HG02870 (cell line): ENCODE measurements at regions not wholly inside any gene's neighbourhood (a gene's known extent, or its start where the extent isn't known, plus 50 kb on each side); places are given as distances from the start of the nearest gene placed in this dataset.

Source experiments
- ATAC-seq: cut with Tn5 transposase; IDR thresholded peaks from one replicate; pipeline ENCODE4 v1.9.1; 2021; ENCODE audit warnings: mild to moderate bottlenecking, moderate library complexity; ENCODE audit not compliant: unreplicated experiment

GRCh38 chrX:45758738-45759397 lies 558.2 kb upstream of the DIPK2B start:
- peak; percentile 63 for ATAC-seq

DNA sequence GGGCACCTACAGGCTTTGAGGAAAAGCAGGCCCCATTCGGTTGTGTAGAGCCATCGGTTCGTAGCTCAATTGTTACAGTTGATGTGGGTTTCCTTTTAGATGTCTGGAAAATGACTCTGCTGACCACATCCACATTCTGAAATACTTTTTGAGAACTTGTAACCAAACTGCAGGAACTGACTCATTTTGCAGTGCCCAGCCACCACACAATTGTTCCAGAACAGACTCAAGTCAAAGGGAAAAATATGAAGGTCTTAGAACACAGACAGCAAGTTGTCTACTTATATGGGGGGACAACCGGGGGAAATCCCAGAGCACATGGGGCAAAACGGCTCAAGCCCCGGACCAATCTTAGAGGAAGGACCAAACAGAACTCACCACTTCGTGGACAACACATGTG lies 557.6 kb upstream of the DIPK2B start:
- ATAC-seq = peak; percentile 45

- no peak for ATAC-seq
These were observed 556.6 kb upstream of the DIPK2B start for GRCh38 chrX:45757272-45757671.

DNA sequence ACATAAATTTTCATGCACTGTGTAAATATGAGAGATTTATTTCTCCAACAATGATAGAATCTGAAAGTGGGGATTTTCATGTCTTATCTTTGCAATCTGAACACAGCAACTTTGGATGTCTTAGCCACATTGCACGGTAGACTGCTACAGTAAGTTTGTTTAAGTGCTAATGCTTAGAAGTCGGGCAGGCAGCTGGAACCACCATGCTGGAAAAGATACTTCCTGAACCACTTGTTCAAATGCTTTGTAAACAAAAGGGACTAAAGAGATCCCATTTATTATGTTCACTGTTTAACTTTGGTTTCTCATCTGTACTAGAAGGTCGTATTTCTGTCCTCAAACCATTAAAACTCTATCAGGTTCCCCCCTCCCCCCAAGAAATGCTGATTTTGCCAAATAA lies 555.9 kb upstream of the DIPK2B start:
- no peak for ATAC-seq

GRCh38 chrX:45755703-45756102 lies 555.0 kb upstream of the DIPK2B start:
- no peak for ATAC-seq

- ATAC-seq = no peak
These were observed 550.5 kb upstream of the DIPK2B start for GRCh38 chrX:45751156-45751555.

GRCh38 chrX:45750639-45751038 lies 550.0 kb upstream of the DIPK2B start:
- ATAC-seq = no peak

- no peak for ATAC-seq
These were observed 548.7 kb upstream of the DIPK2B start for GRCh38 chrX:45749375-45749774.

- no peak for ATAC-seq
These were observed 547.7 kb upstream of the DIPK2B start for GRCh38 chrX:45748369-45748774.

DNA sequence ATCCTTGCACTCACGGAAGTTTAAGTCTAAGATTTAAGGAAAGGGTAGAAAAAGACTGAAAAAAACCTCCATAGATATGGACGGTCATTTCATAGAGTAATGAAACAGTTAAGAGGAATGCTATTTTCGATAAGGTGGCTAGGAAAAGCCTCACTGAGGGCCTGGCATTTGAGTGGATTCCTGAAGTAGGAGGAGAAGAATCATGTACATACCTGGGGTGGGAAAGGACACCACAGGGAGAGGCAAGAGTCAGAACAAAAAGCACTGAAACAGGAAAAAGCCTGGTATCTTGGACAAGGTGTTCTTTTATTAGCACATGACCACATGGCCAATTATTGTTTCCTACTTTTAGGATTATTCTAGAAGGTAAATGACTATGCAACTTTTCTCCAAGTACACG lies 547.2 kb upstream of the DIPK2B start:
- no peak for ATAC-seq

GRCh38 chrX:45745479-45745878 lies 544.8 kb upstream of the DIPK2B start:
- no peak for ATAC-seq

DNA sequence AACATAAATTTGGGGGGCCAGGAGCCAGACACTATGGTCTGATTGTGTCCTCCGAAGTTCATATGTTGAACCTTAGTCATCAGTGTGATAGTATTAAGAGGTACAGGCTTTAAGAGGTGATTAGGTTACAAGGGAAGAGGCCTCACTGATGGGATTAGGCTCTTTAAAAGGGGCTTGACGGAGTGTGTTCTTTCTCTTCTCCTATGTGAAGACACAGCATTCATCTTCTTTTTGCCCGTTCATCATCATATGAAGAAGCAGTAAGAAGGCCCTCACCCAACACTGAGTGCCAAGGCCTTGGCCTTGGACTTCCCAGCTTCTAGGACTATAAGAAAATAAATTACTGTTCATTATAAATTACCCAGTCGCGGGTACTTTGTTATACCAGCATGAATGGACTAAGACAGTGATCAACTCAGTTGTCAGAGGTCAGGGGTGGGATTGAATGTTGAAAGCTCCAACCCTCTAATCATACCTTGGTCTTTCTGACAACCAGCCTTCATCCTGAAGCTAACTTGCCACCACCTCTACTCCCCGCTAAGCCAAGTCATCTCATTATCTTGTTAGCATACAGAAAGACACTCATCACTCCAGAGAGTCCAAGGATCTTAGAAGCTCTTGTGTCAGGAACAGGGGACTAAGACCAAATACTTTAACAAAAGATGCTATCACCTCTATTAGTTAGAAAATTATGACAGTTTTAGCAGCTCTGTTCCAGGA lies 543.4 kb upstream of the DIPK2B start:
- ATAC-seq = no peak

DNA sequence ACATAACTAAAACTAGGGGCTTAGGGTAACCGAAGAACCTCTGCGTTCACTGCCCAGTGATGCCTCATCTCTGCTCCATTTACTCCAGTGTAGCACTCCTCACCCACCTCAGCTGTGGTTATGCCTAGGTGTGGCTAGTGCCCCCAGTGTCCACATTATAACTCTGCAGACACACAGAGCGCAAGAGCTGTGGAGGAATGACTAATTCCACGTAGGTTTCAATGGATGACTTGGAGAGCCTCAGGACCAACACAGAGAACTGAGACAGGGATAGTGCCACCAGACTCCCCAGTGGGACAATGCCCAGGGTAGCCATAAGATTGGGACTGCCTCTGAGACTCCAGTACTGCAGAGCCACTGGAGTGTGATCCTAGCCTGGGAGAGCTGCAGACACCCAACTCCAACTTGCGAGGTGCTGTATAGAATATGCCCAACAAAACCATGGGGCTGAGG lies 542.4 kb upstream of the DIPK2B start:
- no peak for ATAC-seq

DNA sequence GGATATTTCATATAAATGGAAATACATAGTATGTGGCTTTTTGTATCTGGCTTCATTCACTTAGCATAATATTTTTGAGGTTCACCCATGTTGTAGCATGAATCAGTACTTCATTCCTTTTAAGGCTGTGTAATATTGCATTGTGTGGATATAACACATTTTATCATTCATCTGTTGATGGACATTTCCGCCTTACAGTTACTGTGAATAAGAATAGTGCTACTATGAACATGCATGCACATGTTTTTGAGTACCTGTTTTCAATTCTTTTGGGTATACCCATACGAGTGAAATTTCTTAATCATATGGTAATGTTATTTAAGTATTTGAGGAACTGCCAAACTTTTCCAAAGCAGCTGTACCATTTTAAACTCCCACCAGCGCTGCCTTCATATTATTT lies 539.6 kb upstream of the DIPK2B start:
- no peak for ATAC-seq

- no peak for ATAC-seq
These were observed 534.9 kb upstream of the DIPK2B start for GRCh38 chrX:45735571-45735970.

GRCh38 chrX:45731448-45731847 lies 530.8 kb upstream of the DIPK2B start:
- ATAC-seq = no peak

DNA sequence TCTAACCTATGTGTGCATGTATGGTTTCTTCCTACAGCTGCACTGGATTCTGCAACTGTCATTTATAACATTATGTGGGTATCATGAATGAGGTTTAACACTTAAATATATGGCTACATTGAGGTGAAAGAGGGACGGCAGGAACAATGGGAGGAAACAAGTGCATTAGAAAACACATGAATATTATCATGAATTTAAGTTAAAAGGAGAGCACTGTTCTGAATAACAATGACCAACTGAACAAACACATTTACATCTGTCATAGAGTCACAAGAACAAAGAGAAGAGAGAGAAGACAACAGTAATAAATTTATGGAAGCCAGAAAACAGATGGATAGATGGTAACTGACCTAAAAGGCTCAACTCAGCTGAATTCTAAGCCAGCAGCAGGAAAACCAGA lies 527.1 kb upstream of the DIPK2B start:
- no peak for ATAC-seq

DNA sequence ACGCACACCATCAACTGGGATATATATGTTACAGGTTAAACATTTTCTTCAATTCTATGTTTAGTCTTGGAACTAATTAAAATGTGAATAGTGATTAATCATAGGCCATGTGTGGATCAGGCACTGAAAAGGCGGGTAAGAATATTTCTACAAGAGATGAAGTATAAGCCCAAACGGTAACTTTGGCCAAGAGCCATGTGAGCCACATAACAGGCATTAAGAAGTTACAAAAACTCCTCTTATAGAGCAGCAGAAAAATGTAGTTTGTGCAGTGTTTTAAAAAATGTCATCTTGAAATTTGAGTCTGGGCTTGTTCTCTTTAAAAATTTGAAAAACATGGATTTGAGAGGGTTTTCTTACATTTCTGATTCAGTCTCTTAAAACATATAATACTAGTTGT lies 521.8 kb upstream of the DIPK2B start:
- ATAC-seq = no peak

GRCh38 chrX:45719751-45720501 lies 519.2 kb upstream of the DIPK2B start:
- ATAC-seq = no peak

- no peak for ATAC-seq
These were observed 518.0 kb upstream of the DIPK2B start for GRCh38 chrX:45718676-45719075.

- ATAC-seq = no peak
These were observed 516.1 kb upstream of the DIPK2B start for GRCh38 chrX:45716750-45717149.

DNA sequence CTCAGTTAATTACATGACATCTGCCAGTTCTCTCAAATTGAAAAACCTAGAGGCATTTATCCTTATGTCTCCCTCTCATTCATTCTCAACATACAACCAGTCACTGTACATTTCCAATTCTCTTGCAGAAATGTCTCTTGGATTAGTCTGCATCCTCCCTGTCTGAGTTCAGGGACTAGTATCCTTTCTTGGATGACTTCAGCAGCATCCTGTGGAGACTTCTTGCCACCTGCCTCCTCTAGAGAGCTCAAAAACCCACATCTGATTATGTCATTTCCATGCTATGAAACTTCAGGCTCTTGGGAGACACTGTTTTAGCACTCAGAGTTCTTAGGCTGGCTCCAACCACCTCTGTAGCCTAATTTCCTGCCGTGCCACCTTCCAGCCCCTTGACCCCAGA lies 515.1 kb upstream of the DIPK2B start:
- ATAC-seq = no peak
